Spleen (tissue), 11 donors: ENCODE measurements at regions not wholly inside any gene's neighbourhood (a gene's known extent, or its start where the extent isn't known, plus 50 kb on each side); places are given as distances from the start of the nearest gene placed in this dataset.

Experiments
- DNase-seq: peaks from one replicate; pipeline ENCODE4 v3.0.0-alpha.2; 2020
- H3K27ac ChIP-seq, 8 donors: fragments of 200-600 bp; sonication (generic) in 7 of 8; 1 replicate in 4 of 8; 2 replicates in 4 of 8; pipeline versions ENCODE4 v1.5.0 to v1.8.0; 2016 to 2021; ENCODE audit warnings: inconsistent platforms in 4 of 8, mild to moderate bottlenecking in 4 of 8, moderate library complexity in 1 of 8
- H3K27me3 ChIP-seq, 7 donors: fragments of 200-600 bp; sonication (generic) in 6 of 7; replicated peaks in 1 of 7; 1 replicate in 4 of 7; 2 replicates in 3 of 7; pipeline versions ENCODE4 v1.5.0 to v1.8.0; 2016 to 2021; ENCODE audit warnings: inconsistent platforms in 3 of 7, mild to moderate bottlenecking in 1 of 7
- H3K36me3 ChIP-seq, 6 donors: fragments of 200-600 bp; sonication (generic) in 5 of 6; 1 replicate in 4 of 6; 2 replicates in 2 of 6; pipeline versions ENCODE4 v1.5.0 to v1.8.0; 2016 to 2021; ENCODE audit warnings: inconsistent platforms in 2 of 6
- H3K4me1 ChIP-seq, 6 donors: fragments of 200-600 bp; sonication (generic) in 5 of 6; 1 replicate in 3 of 6; 2 replicates in 3 of 6; pipeline versions ENCODE4 v1.5.0 to v1.8.0; 2016 to 2021; ENCODE audit warnings: inconsistent platforms in 3 of 6
- H3K4me3 ChIP-seq, 8 donors: fragments of 200-600 bp; sonication (generic) in 7 of 8; 1 replicate in 4 of 8; 2 replicates in 4 of 8; pipeline versions ENCODE4 v1.5.0 to v1.8.0; 2016 to 2021; ENCODE audit warnings: inconsistent platforms in 4 of 8, mild to moderate bottlenecking in 4 of 8, moderate library complexity in 2 of 8
- H3K9me3 ChIP-seq, 8 donors: fragments of 200-600 bp; sonication (generic) in 7 of 8; 1 replicate in 4 of 8; 2 replicates in 4 of 8; pipeline versions ENCODE4 v1.5.0 to v1.8.0; 2016 to 2021; ENCODE audit warnings: inconsistent platforms in 4 of 8
- CTCF ChIP-seq, 11 experiments: fragments of 200-600 bp in 7 of 11; fragments of 450-650 bp in 4 of 11; sonication (generic) in 4 of 11; IDR thresholded peaks in 8 of 11; conservative IDR thresholded peaks in 3 of 11; 1 replicate in 7 of 11; 2 replicates in 4 of 11; pipeline versions ENCODE4 v1.4.0 to v1.8.0; 2016 to 2021; ENCODE audit warnings: antibody characterized with exemption in 11 of 11, inconsistent platforms in 4 of 11, mild to moderate bottlenecking in 1 of 11
- POLR2A ChIP-seq, 3 donors: fragments of 450-650 bp; IDR thresholded peaks; one replicate each; pipeline ENCODE4 v1.5.1; 2017; ENCODE audit warnings: antibody characterized with exemption in 3 of 3, mild to moderate bottlenecking in 1 of 3
- POLR2AphosphoS5 ChIP-seq, 3 donors: sonication (generic); formaldehyde crosslinking; IDR thresholded peaks; one replicate each; pipeline ENCODE4 v1.5.1; 2017; ENCODE audit warnings: antibody characterized with exemption in 3 of 3
- WGBS, 5 donors: extraction: QIAGEN DNeasy Blood & Tissue Kit in 3 of 5; methylation state at CpG; one replicate each; pipeline versions ENCODE4 v1.1.5 to v1.1.7; 2013 to 2018; 5-methylcytosine and 5-hydroxymethylcytosine counted together
- intact Hi-C: fragments of 100-400 bp; cut with DNase I; formaldehyde crosslinking; loops from one replicate; pipeline ENCODE4 v1.15.0; 2023; ENCODE audit warnings: low total_unique reads
- donor health status: healthy with polysubstance abuse.
- donor health status: DM: no; HTN: no; CAD: no; lungs with moderate emphysema.
- donor health status: DM: no; HTN: no; CAD: no.
- donor health status: Bipolar disorder and iron deficiency.
- donor health status: healthy.
- donor health status: DM: no; HTN: no; CAD: no.
- donor health status: DM: yes; HTN: yes; CAD: no.

GRCh38 chr5:121581588-121581987, 270.1 kb upstream of the FTMT start:
- H3K27me3 ChIP-seq: no peaks in the 10 kb centered on the region
- TF ChIP-seq POLR2A (IDR thresholded peaks at IDR 0.05) (no peak), CTCF (IDR thresholded peaks at IDR 0.05 in 8 of 11, conservative IDR thresholded peaks at IDR 0.05 in 3 of 11) (no peak), POLR2AphosphoS5 (IDR thresholded peaks at IDR 0.05) (no peak)
- no peak overlapping the region for H3K27ac ChIP-seq
- H3K36me3 ChIP-seq: no peaks in the 10 kb centered on the region
- no peak for DNase-seq
- intact Hi-C loops: no loop called here
- H3K4me3 ChIP-seq: no peak overlapping the region
- 81 to 91% (median 85%) methylated on average over 2 of the region's 2 CpGs for WGBS, 5 donors
- peaks cover 0 to 6% (median 0%) of the 10 kb centered on the region in 8 donors for H3K9me3 ChIP-seq
- H3K4me1 ChIP-seq: no peaks in the 10 kb centered on the region

GRCh38 chr5:121596882-121597281, 254.8 kb upstream of the FTMT start:
- Histone ChIP-seq H3K4me1 (no peaks in the 10 kb centered on the region), H3K27me3 (no peaks in the 10 kb centered on the region), H3K36me3 (no peaks in the 10 kb centered on the region), H3K9me3 (peaks cover 0 to 35% (median 23%) of the 10 kb centered on the region in 8 donors), H3K4me3 (no peak overlapping the region), H3K27ac (no peak overlapping the region)
- intact Hi-C loops: no loop called here
- no peak for TF ChIP-seq POLR2A (IDR thresholded peaks at IDR 0.05)
- TF ChIP-seq POLR2AphosphoS5 (IDR thresholded peaks at IDR 0.05): no peak
- no peak for TF ChIP-seq CTCF (IDR thresholded peaks at IDR 0.05 in 8 of 11, conservative IDR thresholded peaks at IDR 0.05 in 3 of 11)
- DNase-seq: no peak
- WGBS, 5 donors: 83 to 96% (median 92%) methylated on average over 3 of the region's 3 CpGs

GRCh38 chr5:121608826-121609225, 242.9 kb upstream of the FTMT start:
- Histone ChIP-seq H3K4me1 (no peaks in the 10 kb centered on the region), H3K27ac (no peak overlapping the region), H3K36me3 (no peaks in the 10 kb centered on the region), H3K9me3 (peaks cover 0 to 24% (median 10%) of the 10 kb centered on the region in 8 donors), H3K27me3 (no peaks in the 10 kb centered on the region), H3K4me3 (no peak overlapping the region)
- DNase-seq: no peak
- intact Hi-C loops: no loop called here
- WGBS, 5 donors: 86 to 99% (median 91%) methylated on average over 2 of the region's 2 CpGs
- no peak for TF ChIP-seq POLR2AphosphoS5 (IDR thresholded peaks at IDR 0.05)
- no peak for TF ChIP-seq POLR2A (IDR thresholded peaks at IDR 0.05)

GRCh38 chr5:121624035-121624434, 227.6 kb upstream of the FTMT start:
- TF ChIP-seq POLR2A (IDR thresholded peaks at IDR 0.05): no peak
- TF ChIP-seq CTCF (IDR thresholded peaks at IDR 0.05 in 8 of 11, conservative IDR thresholded peaks at IDR 0.05 in 3 of 11): no peak
- TF ChIP-seq POLR2AphosphoS5 (IDR thresholded peaks at IDR 0.05): no peak
- no peaks in the 10 kb centered on the region for H3K27me3 ChIP-seq
- H3K36me3 ChIP-seq: no peaks in the 10 kb centered on the region
- 62 to 75% (median 67%) methylated on average over 2 of the region's 2 CpGs for WGBS, 5 donors
- H3K9me3 ChIP-seq: no peaks in the 10 kb centered on the region
- H3K27ac ChIP-seq: no peak overlapping the region
- intact Hi-C loops: no loop called here
- no peak overlapping the region for H3K4me3 ChIP-seq
- no peaks in the 10 kb centered on the region for H3K4me1 ChIP-seq
- DNase-seq: no peak

- H3K4me1 ChIP-seq: no peaks in the 10 kb centered on the region
- TF ChIP-seq CTCF (IDR thresholded peaks at IDR 0.05 in 8 of 11, conservative IDR thresholded peaks at IDR 0.05 in 3 of 11) (no peak), POLR2A (IDR thresholded peaks at IDR 0.05) (no peak), POLR2AphosphoS5 (IDR thresholded peaks at IDR 0.05) (no peak)
- no peak for DNase-seq
Observed at GRCh38 chr5:121628783-121629182, 222.9 kb upstream of the FTMT start.

More at GRCh38 chr5:121628783-121629182, 222.9 kb upstream of the FTMT start:
- Histone ChIP-seq H3K27me3 (no peaks in the 10 kb centered on the region), H3K27ac (no peak overlapping the region), H3K36me3 (no peaks in the 10 kb centered on the region), H3K9me3 (no peaks in the 10 kb centered on the region), H3K4me3 (no peak overlapping the region)
- 71 to 85% (median 73%) methylated on average over 3 of the region's 3 CpGs for WGBS, 5 donors
- intact Hi-C loops: no loop called here
